Right forelimb (tissue), 1 donor: ENCODE measurements at regions not wholly inside any gene's neighbourhood (a gene's known extent, or its start where the extent isn't known, plus 50 kb on each side); places are given as distances from the start of the nearest gene placed in this dataset.
"Not testable (repeated sequence)": the region's sequence is repeated elsewhere in the genome, so short reads cannot be mapped to it uniquely, and the experiment has no call there.

ENCODE experiments used
- DNase-seq: peaks from one replicate; pipeline ENCODE4 v3.0.0-alpha.2; 2018

GRCh38 chr1:233722212-233722979 lies 108.5 kb downstream of the KCNK1 start:
- DNase-seq = no peak

GRCh38 chr1:233723387-233723786 lies 109.5 kb downstream of the KCNK1 start:
- no peak for DNase-seq

- DNase-seq = not testable (repeated sequence)
Observed at GRCh38 chr1:233724131-233724631, 110.3 kb downstream of the KCNK1 start.

GRCh38 chr1:233725423-233725822 lies 111.5 kb downstream of the KCNK1 start:
- DNase-seq = no peak

- DNase-seq = no peak
Observed at GRCh38 chr1:233728721-233729120, 114.8 kb downstream of the KCNK1 start.

GRCh38 chr1:233730380-233730779 lies 116.5 kb downstream of the KCNK1 start:
- DNase-seq = no peak

- DNase-seq = no peak
Observed at GRCh38 chr1:233730809-233731208, 116.9 kb downstream of the KCNK1 start.

- no peak for DNase-seq
Observed at GRCh38 chr1:233732206-233732605, 118.3 kb downstream of the KCNK1 start.

- no peak for DNase-seq
Observed at GRCh38 chr1:233734456-233734855, 120.5 kb downstream of the KCNK1 start.

- no peak for DNase-seq
Observed at GRCh38 chr1:233735331-233735730, 121.4 kb downstream of the KCNK1 start.

GRCh38 chr1:233735847-233736246 lies 121.9 kb downstream of the KCNK1 start:
- no peak for DNase-seq

- DNase-seq = no peak
Observed at GRCh38 chr1:233737341-233737740, 123.4 kb downstream of the KCNK1 start.

- no peak for DNase-seq
Observed at GRCh38 chr1:233738396-233738795, 124.5 kb downstream of the KCNK1 start.

GRCh38 chr1:233738850-233739249 lies 124.9 kb downstream of the KCNK1 start:
- no peak for DNase-seq

GRCh38 chr1:233744779-233745513 lies 131.0 kb downstream of the KCNK1 start:
- DNase-seq = no peak

- no peak for DNase-seq
Observed at GRCh38 chr1:233750139-233750538, 136.2 kb downstream of the KCNK1 start.

GRCh38 chr1:233759665-233760064 lies 144.8 kb upstream of the SLC35F3 start:
- DNase-seq = no peak

- DNase-seq = not testable (repeated sequence)
Observed at GRCh38 chr1:233764304-233764703, 140.2 kb upstream of the SLC35F3 start.

- no peak for DNase-seq
Observed at GRCh38 chr1:233777566-233777965, 126.9 kb upstream of the SLC35F3 start.

GRCh38 chr1:233780049-233780448 lies 124.4 kb upstream of the SLC35F3 start:
- no peak for DNase-seq

GRCh38 chr1:233782937-233783586 lies 121.4 kb upstream of the SLC35F3 start:
- DNase-seq = no peak

GRCh38 chr1:233787599-233787998 lies 116.9 kb upstream of the SLC35F3 start:
- DNase-seq = no peak

- no peak for DNase-seq
Observed at GRCh38 chr1:233788687-233789086, 115.8 kb upstream of the SLC35F3 start.

- DNase-seq = no peak
Observed at GRCh38 chr1:233790121-233790520, 114.4 kb upstream of the SLC35F3 start.
